HG03432 (cell line): ENCODE measurements at regions not wholly inside any gene's neighbourhood (a gene's known extent, or its start where the extent isn't known, plus 50 kb on each side); places are given as distances from the start of the nearest gene placed in this dataset.

Experiments used
- ATAC-seq: cut with Tn5 transposase; IDR thresholded peaks from one replicate; pipeline ENCODE4 v1.9.1; 2021; ENCODE audit warnings: mild to moderate bottlenecking, moderate library complexity; ENCODE audit not compliant: unreplicated experiment

GRCh38 chr5:98993512-98993911 lies 64.7 kb upstream of the CHD1 start:
- ATAC-seq, result no peak

- ATAC-seq, result no peak
Measured at GRCh38 chr5:98992552-98992951, 63.7 kb upstream of the CHD1 start.

GRCh38 chr5:98989727-98990126 lies 60.9 kb upstream of the CHD1 start:
- ATAC-seq, result no peak

- no peak for ATAC-seq
Measured at GRCh38 chr5:98986587-98986986, 57.8 kb upstream of the CHD1 start.

- ATAC-seq, result no peak
Measured at GRCh38 chr5:98982880-98983279, 54.1 kb upstream of the CHD1 start.
